ENCODE measurements at regions not wholly inside any gene's neighbourhood (a gene's known extent, or its start where the extent isn't known, plus 50 kb on each side); places are given as distances from the start of the nearest gene placed in this dataset.

DNA sequence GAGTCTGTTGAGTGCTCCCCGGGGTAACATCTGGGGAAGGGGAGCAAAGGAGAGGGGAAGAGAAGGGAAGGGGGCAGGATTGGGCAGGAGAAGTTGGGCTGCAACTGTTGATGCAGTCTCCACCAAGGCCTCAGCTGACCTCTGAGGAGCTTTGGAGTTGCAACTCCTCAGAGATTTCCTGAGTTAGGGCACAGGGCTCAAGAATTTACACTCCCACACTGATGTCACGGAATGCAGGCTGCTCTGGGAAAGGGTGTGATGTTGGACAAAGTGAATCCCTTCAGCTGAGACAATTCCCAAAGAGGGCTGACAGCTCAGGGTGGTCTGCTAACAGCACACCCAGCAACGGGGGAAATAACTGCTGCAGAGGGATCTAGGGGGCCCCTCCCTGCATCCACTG, 295.6 kb downstream of the PCNX1 start:
- DNase-seq (ENCODE audit: low read depth), result peak; percentile 72

GRCh38 chr14:71203306-71203705, 296.0 kb downstream of the PCNX1 start:
- peak; percentile 80 for DNase-seq (ENCODE audit: low read depth)

- DNase-seq (ENCODE audit: low read depth), result peak; percentile 54
These were observed 297.0 kb downstream of the PCNX1 start for GRCh38 chr14:71204231-71204630.

DNA sequence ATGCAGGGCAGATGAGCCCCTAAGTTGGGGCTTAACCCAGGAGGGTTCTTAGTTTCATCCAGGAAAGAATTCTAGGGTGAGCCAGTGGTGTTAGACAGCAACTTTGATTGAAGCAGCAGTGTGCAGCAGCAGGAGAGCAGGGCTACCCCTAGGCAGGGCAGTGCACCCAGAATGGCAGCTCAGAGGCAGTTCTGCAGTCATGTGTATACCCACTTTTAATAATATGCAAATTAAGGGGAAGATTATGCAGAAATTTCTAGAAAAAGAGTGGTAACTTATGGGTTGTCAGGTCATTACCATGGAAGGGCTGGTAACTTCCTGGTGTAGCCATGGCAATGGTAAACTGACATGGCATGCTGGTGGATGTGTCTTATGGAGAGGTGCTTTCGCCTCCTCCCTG, 297.5 kb downstream of the PCNX1 start:
- no peak for DNase-seq (ENCODE audit: low read depth)

DNA sequence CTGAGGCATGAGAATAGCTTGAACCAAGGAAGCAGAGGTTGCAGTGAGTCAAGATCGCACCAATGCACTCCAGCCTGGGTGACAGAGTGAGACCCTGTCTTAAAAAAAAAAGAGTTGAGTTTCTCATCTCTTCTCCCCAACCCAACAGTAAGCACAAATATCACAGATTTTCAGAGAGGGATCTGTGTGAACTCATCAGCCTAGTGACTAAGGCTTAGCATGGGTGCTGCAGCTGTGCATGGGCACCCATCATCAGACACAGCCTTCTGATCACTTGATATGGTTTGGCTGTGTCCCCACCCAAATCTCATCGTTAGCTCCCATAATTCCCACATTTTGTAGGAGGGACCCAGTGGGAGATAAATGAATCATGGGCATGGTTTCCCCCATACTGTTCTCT, 298.9 kb downstream of the PCNX1 start:
- no peak for DNase-seq (ENCODE audit: low read depth)

- peak; percentile 90 for DNase-seq (ENCODE audit: low read depth)
These were observed 299.6 kb downstream of the PCNX1 start for GRCh38 chr14:71206766-71207371.

GRCh38 chr14:71208702-71209357, 301.6 kb downstream of the PCNX1 start:
- DNase-seq (ENCODE audit: low read depth), result no peak

DNA sequence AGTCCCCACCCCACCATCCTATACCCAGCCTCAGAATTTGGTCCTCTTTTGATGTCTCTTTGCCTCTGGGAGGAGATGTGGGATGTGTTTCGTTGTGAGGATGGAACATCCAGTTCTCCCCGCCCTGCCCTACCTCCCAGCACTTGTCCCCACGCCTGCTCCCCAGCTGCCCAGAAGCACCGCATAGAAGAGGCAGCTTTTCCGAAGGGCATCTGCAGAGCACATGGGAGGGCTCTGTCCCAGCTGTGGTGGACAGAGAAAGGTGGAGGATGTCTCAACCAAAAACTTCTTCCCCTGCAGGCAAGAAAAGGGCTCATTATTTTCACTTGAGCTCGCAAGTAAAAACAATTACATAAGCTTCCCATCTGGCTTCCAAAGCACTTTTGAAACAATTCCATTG, 302.6 kb downstream of the PCNX1 start:
- DNase-seq (ENCODE audit: low read depth), result no peak

GRCh38 chr14:71212093-71212492, 304.8 kb downstream of the PCNX1 start:
- DNase-seq (ENCODE audit: low read depth), result no peak

GRCh38 chr14:71212683-71213107, 305.4 kb downstream of the PCNX1 start:
- no peak for DNase-seq (ENCODE audit: low read depth)

DNA sequence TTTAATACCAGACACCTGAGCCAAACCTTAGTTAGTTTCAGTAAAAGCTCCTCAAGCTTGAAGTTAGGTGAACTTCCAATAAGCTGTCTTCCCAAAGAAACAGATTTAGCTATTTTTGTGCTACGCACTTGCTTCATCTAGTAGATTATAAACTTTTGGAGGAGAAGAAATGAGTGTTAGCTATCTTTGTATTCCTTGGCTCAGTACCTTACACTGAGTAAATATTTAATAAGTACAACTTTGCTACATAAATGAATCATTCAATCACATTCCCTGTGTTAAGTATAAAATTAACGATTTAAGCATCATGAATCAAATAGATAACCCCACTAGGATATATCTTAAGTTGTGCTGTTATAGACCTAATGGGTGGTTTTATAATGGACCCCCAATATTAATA, 307.0 kb downstream of the PCNX1 start:
- DNase-seq (ENCODE audit: low read depth), result no peak

DNA sequence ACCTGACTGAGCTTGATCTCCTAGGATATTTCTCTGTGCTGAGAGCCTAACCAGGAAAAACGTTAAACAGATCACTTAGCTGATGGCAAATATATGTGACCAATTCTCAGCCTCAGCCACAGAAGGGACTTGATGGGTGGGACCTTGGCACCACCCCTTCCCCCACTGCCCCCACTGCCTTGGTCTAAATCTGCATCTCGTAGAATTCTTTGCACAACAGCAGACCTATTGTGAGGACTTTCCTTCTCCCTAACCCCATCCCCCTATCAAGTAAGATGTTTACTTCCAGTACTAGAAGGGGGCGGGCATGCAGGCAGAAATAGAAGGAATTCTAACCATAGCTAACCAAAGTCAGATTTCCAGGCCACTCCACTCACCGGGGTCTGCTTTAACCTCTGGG, 313.2 kb downstream of the PCNX1 start:
- no peak for DNase-seq (ENCODE audit: low read depth)

DNA sequence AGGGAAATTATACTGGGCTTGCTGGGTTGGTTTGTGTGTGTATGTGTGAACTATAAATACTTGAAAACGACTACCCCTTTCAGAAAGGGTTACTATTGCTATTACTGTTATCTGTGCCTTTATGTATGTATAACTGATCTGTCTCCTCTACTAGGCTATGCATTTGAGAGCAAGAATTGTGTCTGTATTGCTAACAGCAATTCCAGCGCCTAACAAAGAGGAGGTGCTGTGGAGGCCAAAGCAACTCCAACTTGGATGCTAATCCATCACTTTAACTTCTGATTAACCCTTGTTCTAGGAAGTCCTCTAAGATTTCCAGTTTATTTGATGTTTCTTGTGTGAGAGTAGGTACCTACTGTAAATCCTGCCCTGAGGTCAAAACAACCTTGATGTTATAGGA, 313.9 kb downstream of the PCNX1 start:
- DNase-seq (ENCODE audit: low read depth), result no peak

DNA sequence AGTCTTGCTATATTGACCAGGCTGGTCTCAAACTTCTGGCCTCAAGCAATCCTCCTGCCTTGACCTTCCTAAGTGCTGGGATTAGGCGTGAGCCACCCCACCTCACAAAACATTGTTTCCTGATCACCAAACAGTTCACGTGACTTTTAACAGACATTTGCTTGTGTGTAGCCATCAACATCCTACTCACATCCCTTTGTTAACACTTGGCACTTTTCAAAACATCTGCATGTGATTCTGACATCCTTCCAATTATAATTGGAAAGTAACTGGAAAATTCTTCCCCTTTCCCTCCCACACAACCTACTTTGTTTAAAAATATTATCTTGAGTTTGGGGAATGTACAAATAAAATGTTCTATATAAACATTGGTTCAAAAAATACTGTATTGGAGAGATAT, 317.9 kb downstream of the PCNX1 start:
- DNase-seq (ENCODE audit: low read depth), result no peak

DNA sequence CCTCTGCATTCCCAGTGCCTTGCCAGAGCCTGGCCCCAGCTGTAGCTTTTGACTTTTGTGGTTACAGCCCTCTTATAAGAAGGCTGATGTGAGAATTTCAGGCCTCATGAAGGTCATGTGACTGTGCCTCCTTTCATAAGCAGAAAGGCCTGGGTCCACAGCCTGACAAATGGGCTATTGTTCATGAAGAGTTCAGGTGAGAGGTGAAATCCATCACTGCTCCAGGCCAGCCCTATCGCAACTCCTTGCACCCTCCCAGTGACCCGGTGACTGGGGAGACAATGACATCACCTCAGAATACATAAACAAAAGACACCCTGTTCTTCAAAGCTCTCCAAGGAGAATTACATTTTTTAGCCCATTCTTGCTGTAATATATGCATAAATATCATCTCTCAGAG, 321.5 kb downstream of the PCNX1 start:
- DNase-seq (ENCODE audit: low read depth), result peak; percentile 53

DNA sequence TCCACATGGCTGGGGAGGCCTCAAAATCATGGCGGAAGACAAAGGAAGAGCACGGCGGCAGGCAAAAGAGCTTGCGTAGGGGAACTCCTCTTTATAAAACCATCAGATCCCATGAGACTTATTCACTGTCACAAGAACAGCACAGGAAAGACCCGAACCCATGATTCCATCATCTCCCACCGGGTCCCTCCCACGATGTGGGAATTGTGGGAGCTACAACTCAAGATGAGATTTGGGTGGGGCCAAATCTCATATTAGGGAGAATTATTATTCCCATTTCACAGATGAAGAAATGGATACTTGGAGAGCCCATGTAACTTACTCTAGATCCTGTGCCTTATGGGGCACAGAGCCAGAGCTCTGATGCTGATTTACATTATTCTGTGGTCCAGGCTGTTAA, 322.6 kb downstream of the PCNX1 start:
- DNase-seq (ENCODE audit: low read depth), result no peak

GRCh38 chr14:71230897-71231296, 323.6 kb downstream of the PCNX1 start:
- DNase-seq (ENCODE audit: low read depth), result no peak

GRCh38 chr14:71231521-71232393, 324.5 kb downstream of the PCNX1 start:
- no peak for DNase-seq (ENCODE audit: low read depth)

GRCh38 chr14:71232506-71232905, 325.2 kb downstream of the PCNX1 start:
- no peak for DNase-seq (ENCODE audit: low read depth)

DNA sequence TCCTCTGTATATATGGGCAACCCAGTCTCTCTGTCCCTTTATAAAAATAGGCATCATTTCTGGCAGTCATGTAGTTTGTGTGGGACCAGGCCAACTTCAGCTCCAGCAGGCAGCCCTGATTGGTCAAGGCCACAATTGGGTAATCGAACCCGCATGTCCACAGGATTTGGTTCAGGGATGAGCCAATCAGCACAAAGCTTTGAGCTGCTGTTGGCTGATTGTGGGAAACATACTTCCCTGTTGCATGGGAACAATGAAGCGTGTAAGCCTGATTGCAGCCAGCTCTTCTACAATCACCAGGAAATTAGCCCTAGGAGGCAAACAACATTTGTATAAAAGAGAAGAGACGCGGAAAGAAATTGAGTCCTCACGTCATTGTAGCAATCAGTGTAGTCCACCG, 328.6 kb downstream of the PCNX1 start:
- DNase-seq (ENCODE audit: low read depth), result no peak

DNA sequence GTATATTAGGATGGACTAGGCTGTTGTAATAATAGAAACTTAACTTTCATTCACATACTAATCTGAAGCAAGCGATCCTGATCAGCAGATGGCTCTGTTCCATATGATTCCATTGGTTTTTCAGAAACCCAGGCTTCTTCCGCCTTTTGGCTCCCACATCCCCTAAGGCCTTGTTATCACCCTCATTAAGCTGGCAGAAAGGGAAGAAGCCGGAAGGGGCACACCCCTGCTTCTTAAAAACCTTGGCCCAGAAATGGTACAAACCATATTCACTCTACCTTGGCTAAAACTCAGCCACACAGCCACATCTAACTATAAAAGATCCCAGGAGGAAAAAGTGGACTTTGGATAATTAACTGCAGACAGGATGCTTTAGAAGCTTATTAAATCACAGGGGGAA, 329.2 kb downstream of the PCNX1 start:
- no peak for DNase-seq (ENCODE audit: low read depth)

DNA sequence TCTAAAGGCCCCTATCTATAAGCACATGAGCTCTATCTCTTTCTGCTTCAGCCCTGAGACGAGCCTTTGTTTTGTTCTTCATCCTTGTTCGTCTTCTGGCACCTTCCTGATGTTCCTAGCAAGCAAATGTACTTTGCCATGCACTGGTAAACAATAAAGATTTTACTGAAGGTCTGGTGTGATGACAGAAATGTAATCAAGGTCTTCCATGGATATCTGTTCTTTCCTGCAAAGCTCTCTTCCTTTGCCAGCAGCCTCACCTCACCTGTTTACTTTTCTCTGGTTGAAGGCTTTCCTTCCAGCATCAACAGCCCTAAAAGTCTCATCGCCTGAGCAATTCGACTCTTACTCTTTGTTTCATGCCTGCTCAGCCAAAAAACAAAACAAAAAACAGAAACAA, 330.3 kb downstream of the PCNX1 start:
- DNase-seq (ENCODE audit: low read depth), result no peak

DNA sequence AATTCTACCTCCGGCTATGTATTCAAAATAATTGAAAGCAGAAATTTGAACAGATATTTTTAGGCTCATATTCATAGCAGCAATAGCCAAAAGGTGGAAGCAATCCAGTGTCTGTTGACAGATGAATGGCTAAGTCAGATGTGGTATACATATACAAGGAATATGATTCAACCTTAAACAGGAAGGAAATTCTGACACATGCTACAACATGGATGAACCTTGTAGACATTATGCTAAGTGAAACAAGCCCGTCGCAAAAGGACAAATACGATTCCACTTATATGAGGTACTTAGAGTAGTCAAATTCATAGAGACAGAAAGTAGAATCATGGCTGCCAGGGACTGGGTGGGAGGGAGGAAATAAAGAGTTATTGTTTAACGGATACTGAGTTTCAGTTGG, 331.6 kb downstream of the PCNX1 start:
- DNase-seq (ENCODE audit: low read depth), result no peak
